ENCODE measurements at regions not wholly inside any gene's neighbourhood (a gene's known extent, or its start where the extent isn't known, plus 50 kb on each side); places are given as distances from the start of the nearest gene placed in this dataset.

DNA sequence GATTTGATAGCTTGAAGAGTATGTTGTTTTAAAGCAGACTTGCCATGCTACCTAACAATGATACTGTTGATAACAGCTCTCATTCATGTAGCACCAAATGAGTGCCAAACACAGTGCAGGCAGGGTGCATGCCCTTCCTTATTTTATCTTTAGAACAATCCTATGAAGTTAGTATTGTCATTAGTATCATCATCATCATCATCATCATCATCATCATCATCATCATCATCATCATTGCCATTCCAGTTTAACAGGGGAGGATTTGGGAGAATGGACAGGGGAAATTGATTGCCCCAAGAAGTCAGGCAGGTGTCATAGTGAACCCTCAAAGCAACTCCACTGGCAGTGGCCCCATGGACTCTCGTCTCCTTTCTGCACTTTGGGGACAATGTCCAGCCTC lies 734.9 kb downstream of the VRK1 start:
- DNase-seq, result no peak
- TF ChIP-seq, protein P1, sequence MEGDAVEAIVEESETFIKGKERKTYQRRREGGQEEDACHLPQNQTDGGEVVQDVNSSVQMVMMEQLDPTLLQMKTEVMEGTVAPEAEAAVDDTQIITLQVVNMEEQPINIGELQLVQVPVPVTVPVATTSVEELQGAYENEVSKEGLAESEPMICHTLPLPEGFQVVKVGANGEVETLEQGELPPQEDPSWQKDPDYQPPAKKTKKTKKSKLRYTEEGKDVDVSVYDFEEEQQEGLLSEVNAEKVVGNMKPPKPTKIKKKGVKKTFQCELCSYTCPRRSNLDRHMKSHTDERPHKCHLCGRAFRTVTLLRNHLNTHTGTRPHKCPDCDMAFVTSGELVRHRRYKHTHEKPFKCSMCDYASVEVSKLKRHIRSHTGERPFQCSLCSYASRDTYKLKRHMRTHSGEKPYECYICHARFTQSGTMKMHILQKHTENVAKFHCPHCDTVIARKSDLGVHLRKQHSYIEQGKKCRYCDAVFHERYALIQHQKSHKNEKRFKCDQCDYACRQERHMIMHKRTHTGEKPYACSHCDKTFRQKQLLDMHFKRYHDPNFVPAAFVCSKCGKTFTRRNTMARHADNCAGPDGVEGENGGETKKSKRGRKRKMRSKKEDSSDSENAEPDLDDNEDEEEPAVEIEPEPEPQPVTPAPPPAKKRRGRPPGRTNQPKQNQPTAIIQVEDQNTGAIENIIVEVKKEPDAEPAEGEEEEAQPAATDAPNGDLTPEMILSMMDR (IDR thresholded peaks at IDR 0.05), result no peak
- Mint-ChIP-seq H3K36me3 (ENCODE audit: low read depth) (no peaks in the 10 kb centered on the region), H3K4me1 (no peaks in the 10 kb centered on the region), H3K4me3 (no peak overlapping the region), H3K9me3 (no peaks in the 10 kb centered on the region), H3K27ac (no peak overlapping the region), H3K27me3 (ENCODE audit: low read depth, poor library complexity) (peaks cover 13% of the 10 kb centered on the region)

DNA sequence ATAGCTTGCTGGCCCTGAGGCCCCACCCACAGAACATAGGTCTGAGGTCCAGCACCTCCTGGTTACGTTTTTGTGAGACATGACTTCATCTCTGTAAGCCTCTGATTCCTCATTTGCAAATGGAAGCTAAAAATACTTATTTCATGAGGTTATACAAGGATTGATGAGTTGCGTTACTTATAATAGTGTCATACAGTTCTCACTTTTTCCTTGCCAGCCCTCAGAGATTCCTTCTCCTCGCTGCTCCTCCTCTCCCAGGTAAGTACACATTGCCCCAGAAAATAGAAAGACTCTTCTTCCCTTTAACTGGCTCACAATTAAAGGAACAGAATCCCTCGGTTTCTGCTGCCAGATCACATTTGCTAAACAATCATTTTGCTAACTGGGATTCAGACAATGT lies 739.2 kb downstream of the VRK1 start:
- TF ChIP-seq, protein P1 (IDR thresholded peaks at IDR 0.05), result no peak
- Mint-ChIP-seq H3K27ac (no peak overlapping the region), H3K9me3 (no peaks in the 10 kb centered on the region), H3K4me1 (no peaks in the 10 kb centered on the region), H3K36me3 (ENCODE audit: low read depth) (no peaks in the 10 kb centered on the region), H3K27me3 (ENCODE audit: low read depth, poor library complexity) (peaks cover 17% of the 10 kb centered on the region), H3K4me3 (no peak overlapping the region)
- DNase-seq, result no peak

DNA sequence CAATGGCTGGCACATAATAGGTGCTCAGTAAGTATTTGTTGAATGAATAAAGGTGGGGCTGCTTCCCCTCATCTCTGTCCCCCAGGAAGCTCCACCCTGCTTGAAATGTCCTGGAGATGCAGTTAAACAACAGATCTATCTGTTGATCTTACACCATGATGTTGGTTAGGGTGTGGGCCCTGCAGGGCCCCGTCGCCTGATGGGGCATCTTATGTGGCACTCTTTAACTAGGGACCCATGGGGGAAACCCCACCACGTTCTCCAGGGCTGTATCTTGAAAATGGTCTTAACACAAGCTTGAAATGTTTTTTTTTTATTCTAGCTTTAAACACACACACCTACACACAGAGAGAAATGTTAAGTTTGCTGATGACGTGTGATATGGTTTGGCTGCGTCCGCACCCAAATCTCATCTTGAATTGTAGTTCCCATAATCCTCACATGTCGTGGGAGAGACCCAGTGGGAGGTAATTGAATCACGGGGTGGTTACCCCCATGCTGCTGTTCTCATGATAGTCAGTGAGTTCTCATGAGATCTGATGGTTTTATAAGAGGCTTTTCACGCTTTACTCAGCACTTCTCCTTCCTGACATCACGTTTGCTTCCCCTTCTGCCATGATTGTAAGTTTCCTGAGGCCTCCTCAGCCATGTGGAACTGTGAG lies 741.7 kb downstream of the VRK1 start:
- Mint-ChIP-seq H3K4me1 (no peaks in the 10 kb centered on the region), H3K36me3 (ENCODE audit: low read depth) (no peaks in the 10 kb centered on the region), H3K27me3 (ENCODE audit: low read depth, poor library complexity) (peaks cover 9% of the 10 kb centered on the region), H3K4me3 (no peak overlapping the region), H3K27ac (no peak overlapping the region), H3K9me3 (no peaks in the 10 kb centered on the region)
- TF ChIP-seq, protein P1 (IDR thresholded peaks at IDR 0.05), result no peak
- DNase-seq, result no peak

DNA sequence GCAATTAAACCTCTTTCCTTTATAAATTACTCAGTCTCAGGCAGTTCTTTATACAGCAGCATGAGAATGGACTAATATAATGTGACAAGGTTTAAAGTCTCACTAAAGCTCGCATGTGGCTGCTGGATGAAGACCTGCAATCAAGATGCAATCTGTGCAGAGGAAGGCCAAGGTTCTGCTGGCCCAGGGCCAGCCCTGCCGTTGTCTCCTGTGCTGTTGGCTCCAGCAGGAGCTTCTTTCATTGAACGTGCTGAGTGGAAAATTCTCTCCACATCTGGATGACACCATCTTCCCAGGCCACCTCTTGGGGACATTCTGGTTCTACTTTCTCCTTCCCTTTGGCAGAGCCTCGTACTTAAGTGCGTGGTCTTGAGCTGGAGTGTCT lies 742.2 kb downstream of the VRK1 start:
- DNase-seq, result no peak
- Mint-ChIP-seq H3K9me3 (no peaks in the 10 kb centered on the region), H3K4me3 (no peak overlapping the region), H3K4me1 (no peaks in the 10 kb centered on the region), H3K36me3 (ENCODE audit: low read depth) (no peaks in the 10 kb centered on the region), H3K27me3 (ENCODE audit: low read depth, poor library complexity) (peaks cover 9% of the 10 kb centered on the region), H3K27ac (no peak overlapping the region)
- TF ChIP-seq, protein P1 (IDR thresholded peaks at IDR 0.05), result no peak

DNA sequence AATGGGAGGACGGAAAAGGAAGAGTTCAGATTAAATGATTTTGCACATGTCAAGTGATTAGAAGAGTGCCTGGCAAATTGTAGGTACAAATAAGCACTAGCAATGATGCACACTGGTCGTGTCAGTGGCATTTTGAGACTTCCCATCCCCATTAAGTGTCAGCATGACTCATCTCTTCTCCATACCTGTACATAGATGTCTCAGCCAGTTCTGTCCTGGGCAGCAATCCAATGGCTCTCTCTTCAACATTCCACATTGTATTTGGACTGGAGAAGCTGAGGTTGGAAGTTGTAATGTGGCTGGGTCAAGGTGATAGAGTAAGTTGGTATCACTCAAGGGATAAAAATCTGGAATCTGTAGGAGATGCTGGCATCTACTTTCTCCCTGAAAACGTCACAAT lies 742.7 kb downstream of the VRK1 start:
- TF ChIP-seq, protein P1 (IDR thresholded peaks at IDR 0.05), result no peak
- no peak overlapping the region for H3K4me3 Mint-ChIP-seq
- H3K27ac Mint-ChIP-seq, result no peak overlapping the region
- no peak for DNase-seq
- no peaks in the 10 kb centered on the region for H3K4me1 Mint-ChIP-seq
- H3K27me3 Mint-ChIP-seq (ENCODE audit: low read depth, poor library complexity), result peaks cover 9% of the 10 kb centered on the region
- H3K36me3 Mint-ChIP-seq (ENCODE audit: low read depth), result no peaks in the 10 kb centered on the region
- no peaks in the 10 kb centered on the region for H3K9me3 Mint-ChIP-seq

DNA sequence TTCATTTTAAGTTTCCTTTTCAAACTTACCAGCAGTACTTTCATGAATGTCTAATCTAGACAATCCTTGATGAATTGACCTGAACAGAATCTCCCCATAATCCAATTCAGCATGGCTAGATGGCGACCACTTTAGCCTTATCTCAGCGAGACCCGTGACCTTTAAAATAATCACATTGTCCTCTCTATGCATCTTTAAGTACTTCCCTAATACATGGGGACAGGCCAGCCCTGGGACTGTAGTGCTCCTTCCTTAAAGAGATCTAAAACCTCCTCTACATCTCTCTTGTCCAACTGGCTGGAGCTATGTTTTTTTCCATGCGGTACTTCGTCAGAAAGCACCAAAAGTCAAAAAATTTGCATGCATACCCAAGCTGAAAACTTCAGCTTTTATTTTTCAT lies 746.0 kb downstream of the VRK1 start:
- Mint-ChIP-seq H3K27me3 (ENCODE audit: low read depth, poor library complexity) (peaks cover 2% of the 10 kb centered on the region), H3K27ac (no peak overlapping the region), H3K4me3 (no peak overlapping the region), H3K36me3 (ENCODE audit: low read depth) (no peaks in the 10 kb centered on the region), H3K4me1 (no peaks in the 10 kb centered on the region), H3K9me3 (no peaks in the 10 kb centered on the region)
- DNase-seq, result no peak
- TF ChIP-seq, protein P1 (IDR thresholded peaks at IDR 0.05), result no peak

Measured in nephron progenitor cell (in vitro differentiated cells).